GM19328 (cell line): ENCODE measurements at regions not wholly inside any gene's neighbourhood (a gene's known extent, or its start where the extent isn't known, plus 50 kb on each side); places are given as distances from the start of the nearest gene placed in this dataset.

Experiments used
- ATAC-seq: cut with Tn5 transposase; IDR thresholded peaks from one replicate; pipeline ENCODE4 v1.9.1; 2021; ENCODE audit warnings: mild to moderate bottlenecking, moderate library complexity; ENCODE audit not compliant: unreplicated experiment

GRCh38 chr9:14520341-14520740, 172.9 kb downstream of the ZDHHC21 start:
- no peak for ATAC-seq

GRCh38 chr9:14517154-14517906, 175.9 kb downstream of the ZDHHC21 start:
- ATAC-seq, result no peak

- no peak for ATAC-seq
Observed at GRCh38 chr9:14516656-14517055, 176.6 kb downstream of the ZDHHC21 start.

- ATAC-seq, result no peak
Observed at GRCh38 chr9:14515571-14516198, 177.5 kb downstream of the ZDHHC21 start.

GRCh38 chr9:14515049-14515448, 178.2 kb downstream of the ZDHHC21 start:
- no peak for ATAC-seq

- no peak for ATAC-seq
Observed at GRCh38 chr9:14512942-14513341, 180.3 kb downstream of the ZDHHC21 start.

GRCh38 chr9:14511452-14511851, 181.8 kb downstream of the ZDHHC21 start:
- no peak for ATAC-seq

GRCh38 chr9:14508884-14509283, 184.3 kb downstream of the ZDHHC21 start:
- no peak for ATAC-seq

GRCh38 chr9:14501366-14501765, 187.4 kb upstream of the NFIB start:
- no peak for ATAC-seq

- no peak for ATAC-seq
Observed at GRCh38 chr9:14500705-14501104, 186.8 kb upstream of the NFIB start.

- no peak for ATAC-seq
Observed at GRCh38 chr9:14499976-14500375, 186.0 kb upstream of the NFIB start.

- ATAC-seq, result no peak
Observed at GRCh38 chr9:14498824-14499223, 184.9 kb upstream of the NFIB start.

GRCh38 chr9:14497476-14497875, 183.5 kb upstream of the NFIB start:
- ATAC-seq, result no peak

- ATAC-seq, result no peak
Observed at GRCh38 chr9:14488421-14489190, 174.7 kb upstream of the NFIB start.

- no peak for ATAC-seq
Observed at GRCh38 chr9:14487547-14488185, 173.7 kb upstream of the NFIB start.

- ATAC-seq, result no peak
Observed at GRCh38 chr9:14485366-14485765, 171.4 kb upstream of the NFIB start.

- no peak for ATAC-seq
Observed at GRCh38 chr9:14482856-14483255, 168.9 kb upstream of the NFIB start.

GRCh38 chr9:14480526-14480925, 166.6 kb upstream of the NFIB start:
- no peak for ATAC-seq

- no peak for ATAC-seq
Observed at GRCh38 chr9:14479163-14479560, 165.2 kb upstream of the NFIB start.

- no peak for ATAC-seq
Observed at GRCh38 chr9:14478175-14479162, 164.5 kb upstream of the NFIB start.
